Gastrocnemius medialis (tissue), 4 donors: ENCODE measurements at regions not wholly inside any gene's neighbourhood (a gene's known extent, or its start where the extent isn't known, plus 50 kb on each side); places are given as distances from the start of the nearest gene placed in this dataset.

Experiments used
- POLR2A ChIP-seq, 2 donors: fragments of 450-650 bp; IDR thresholded peaks; one replicate each; pipeline ENCODE4 v1.6.1; 2017; ENCODE audit warnings: antibody characterized with exemption in 2 of 2, mild to moderate bottlenecking in 2 of 2, moderate library complexity in 2 of 2
- TF ChIP-seq, protein P1 (sequence below), 5 experiments: fragments of 450-650 bp in 3 of 5; fragments of 200-600 bp in 2 of 5; sonication (generic) in 2 of 5; IDR thresholded peaks in 4 of 5; conservative IDR thresholded peaks in 1 of 5; 1 replicate in 4 of 5; 2 replicates in 1 of 5; pipeline ENCODE4 v1.5.1; 2016 to 2019; ENCODE audit warnings: antibody characterized with exemption in 5 of 5, mild to moderate bottlenecking in 3 of 5, moderate library complexity in 3 of 5

DNA sequence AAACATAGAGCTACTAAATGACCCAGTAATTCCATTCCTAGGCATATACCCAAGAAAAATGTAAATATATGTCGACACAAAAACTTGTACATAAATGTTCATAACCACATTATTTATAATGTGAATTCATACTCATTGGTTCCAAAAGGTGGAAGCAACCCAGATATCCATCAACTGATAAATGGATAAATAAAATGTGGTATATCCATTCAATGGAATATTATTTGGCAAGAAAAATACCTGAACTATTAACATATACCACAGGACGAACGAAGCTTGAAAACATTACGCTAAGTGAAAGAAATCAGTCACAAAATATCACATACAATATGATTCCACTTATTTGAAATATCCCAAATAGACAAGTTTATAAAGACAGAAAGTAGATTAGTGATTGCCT lies 99.0 kb upstream of the SOX5 start:
- TF ChIP-seq, protein P1, sequence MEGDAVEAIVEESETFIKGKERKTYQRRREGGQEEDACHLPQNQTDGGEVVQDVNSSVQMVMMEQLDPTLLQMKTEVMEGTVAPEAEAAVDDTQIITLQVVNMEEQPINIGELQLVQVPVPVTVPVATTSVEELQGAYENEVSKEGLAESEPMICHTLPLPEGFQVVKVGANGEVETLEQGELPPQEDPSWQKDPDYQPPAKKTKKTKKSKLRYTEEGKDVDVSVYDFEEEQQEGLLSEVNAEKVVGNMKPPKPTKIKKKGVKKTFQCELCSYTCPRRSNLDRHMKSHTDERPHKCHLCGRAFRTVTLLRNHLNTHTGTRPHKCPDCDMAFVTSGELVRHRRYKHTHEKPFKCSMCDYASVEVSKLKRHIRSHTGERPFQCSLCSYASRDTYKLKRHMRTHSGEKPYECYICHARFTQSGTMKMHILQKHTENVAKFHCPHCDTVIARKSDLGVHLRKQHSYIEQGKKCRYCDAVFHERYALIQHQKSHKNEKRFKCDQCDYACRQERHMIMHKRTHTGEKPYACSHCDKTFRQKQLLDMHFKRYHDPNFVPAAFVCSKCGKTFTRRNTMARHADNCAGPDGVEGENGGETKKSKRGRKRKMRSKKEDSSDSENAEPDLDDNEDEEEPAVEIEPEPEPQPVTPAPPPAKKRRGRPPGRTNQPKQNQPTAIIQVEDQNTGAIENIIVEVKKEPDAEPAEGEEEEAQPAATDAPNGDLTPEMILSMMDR (IDR thresholded peaks at IDR 0.05 in 4 of 5, conservative IDR thresholded peaks at IDR 0.05 in 1 of 5), result no peak
- TF ChIP-seq POLR2A (IDR thresholded peaks at IDR 0.05), result no peak
